ENCODE measurements at regions not wholly inside any gene's neighbourhood (a gene's known extent, or its start where the extent isn't known, plus 50 kb on each side); places are given as distances from the start of the nearest gene placed in this dataset.

- H3K4me1 Mint-ChIP-seq (ENCODE audit: low read depth): no peaks in the 10 kb centered on the region
Measured at GRCh38 chr5:168056499-168057182, 234.8 kb upstream of the WWC1 start.

GRCh38 chr5:168057905-168058304, 233.5 kb upstream of the WWC1 start:
- no peaks in the 10 kb centered on the region for H3K9me3 Mint-ChIP-seq (ENCODE audit: low read depth)
- no peaks in the 10 kb centered on the region for H3K4me1 Mint-ChIP-seq (ENCODE audit: low read depth)
- TF ChIP-seq CTCF (IDR thresholded peaks at IDR 0.05): no peak
- no peak overlapping the region for H3K4me3 Mint-ChIP-seq (ENCODE audit: unreplicated experiment)
- no peak overlapping the region for H3K27ac Mint-ChIP-seq (ENCODE audit: unreplicated experiment)
- no peak for DNase-seq (ENCODE audit: low spot score)
- H3K27me3 Mint-ChIP-seq (ENCODE audit: low read depth): no peaks in the 10 kb centered on the region
- H3K36me3 Mint-ChIP-seq (ENCODE audit: low read depth): no peaks in the 10 kb centered on the region

More at GRCh38 chr5:168056499-168057182, 234.8 kb upstream of the WWC1 start:
- H3K9me3 Mint-ChIP-seq (ENCODE audit: low read depth): no peaks in the 10 kb centered on the region
- no peak for TF ChIP-seq CTCF (IDR thresholded peaks at IDR 0.05)
- no peak overlapping the region for H3K27ac Mint-ChIP-seq (ENCODE audit: unreplicated experiment)
- DNase-seq (ENCODE audit: low spot score): no peak
- no peaks in the 10 kb centered on the region for H3K36me3 Mint-ChIP-seq (ENCODE audit: low read depth)
- no peak overlapping the region for H3K4me3 Mint-ChIP-seq (ENCODE audit: unreplicated experiment)
- no peaks in the 10 kb centered on the region for H3K27me3 Mint-ChIP-seq (ENCODE audit: low read depth)

DNA sequence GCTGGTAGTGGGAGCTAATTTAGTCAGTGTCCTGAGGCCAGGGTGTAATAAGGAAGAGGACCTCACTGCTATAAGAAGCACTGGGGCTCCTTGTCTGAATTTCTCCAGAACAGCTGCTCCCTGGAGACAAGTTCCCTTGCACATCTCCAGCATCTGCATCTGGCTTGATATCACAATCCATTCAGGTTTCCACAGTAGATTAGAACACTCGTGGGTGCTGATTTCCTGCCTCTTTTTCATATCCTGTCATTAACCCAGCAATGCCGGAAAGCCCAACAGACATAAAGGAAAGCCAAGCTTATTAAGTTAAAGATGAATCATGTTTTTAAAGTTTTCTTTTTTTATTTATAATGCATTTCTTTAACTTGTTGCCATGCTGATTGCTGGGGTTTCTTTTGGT, 232.3 kb upstream of the WWC1 start:
- Mint-ChIP-seq H3K27me3 (ENCODE audit: low read depth) (no peaks in the 10 kb centered on the region), H3K4me1 (ENCODE audit: low read depth) (no peaks in the 10 kb centered on the region), H3K27ac (ENCODE audit: unreplicated experiment) (no peak overlapping the region), H3K4me3 (ENCODE audit: unreplicated experiment) (no peak overlapping the region), H3K9me3 (ENCODE audit: low read depth) (no peaks in the 10 kb centered on the region), H3K36me3 (ENCODE audit: low read depth) (no peaks in the 10 kb centered on the region)
- no peak for TF ChIP-seq CTCF (IDR thresholded peaks at IDR 0.05)
- no peak for DNase-seq (ENCODE audit: low spot score)

- Mint-ChIP-seq H3K36me3 (ENCODE audit: low read depth) (no peaks in the 10 kb centered on the region), H3K4me3 (ENCODE audit: unreplicated experiment) (no peak overlapping the region), H3K27me3 (ENCODE audit: low read depth) (no peaks in the 10 kb centered on the region)
Measured at GRCh38 chr5:168062239-168062638, 229.2 kb upstream of the WWC1 start.

DNA sequence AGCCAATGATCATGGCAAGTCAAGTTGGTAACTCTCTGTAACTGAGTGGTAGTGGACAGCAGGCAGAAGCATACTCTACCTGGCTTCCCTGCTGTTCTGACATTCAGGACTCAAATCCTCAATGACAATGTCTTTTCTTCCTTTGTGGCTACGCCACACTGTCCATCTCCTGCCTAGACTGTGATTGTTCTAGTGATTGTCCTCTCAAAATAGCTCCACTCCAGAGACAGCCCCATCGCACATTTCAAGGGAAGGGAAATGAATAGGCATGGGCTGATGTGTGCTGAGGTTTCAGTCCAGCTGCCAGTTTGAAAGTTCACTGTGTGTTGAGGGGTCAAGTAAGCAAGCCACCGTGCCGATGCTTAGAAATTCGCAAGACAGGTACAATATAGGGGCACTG, 227.0 kb upstream of the WWC1 start:
- H3K4me3 Mint-ChIP-seq (ENCODE audit: unreplicated experiment): no peak overlapping the region
- no peaks in the 10 kb centered on the region for H3K36me3 Mint-ChIP-seq (ENCODE audit: low read depth)
- no peak for DNase-seq (ENCODE audit: low spot score)
- H3K9me3 Mint-ChIP-seq (ENCODE audit: low read depth): no peaks in the 10 kb centered on the region
- H3K4me1 Mint-ChIP-seq (ENCODE audit: low read depth): peaks cover 11% of the 10 kb centered on the region
- no peak overlapping the region for H3K27ac Mint-ChIP-seq (ENCODE audit: unreplicated experiment)
- no peak for TF ChIP-seq CTCF (IDR thresholded peaks at IDR 0.05)
- no peaks in the 10 kb centered on the region for H3K27me3 Mint-ChIP-seq (ENCODE audit: low read depth)

More at GRCh38 chr5:168062239-168062638, 229.2 kb upstream of the WWC1 start:
- TF ChIP-seq CTCF (IDR thresholded peaks at IDR 0.05): no peak
- no peaks in the 10 kb centered on the region for H3K9me3 Mint-ChIP-seq (ENCODE audit: low read depth)
- H3K4me1 Mint-ChIP-seq (ENCODE audit: low read depth): peaks cover 11% of the 10 kb centered on the region
- no peak for DNase-seq (ENCODE audit: low spot score)
- H3K27ac Mint-ChIP-seq (ENCODE audit: unreplicated experiment): no peak overlapping the region
